Smooth muscle cell (in vitro differentiated cells): ENCODE measurements at regions not wholly inside any gene's neighbourhood (a gene's known extent, or its start where the extent isn't known, plus 50 kb on each side); places are given as distances from the start of the nearest gene placed in this dataset.

ENCODE experiments used
- DNase-seq: peaks from one replicate; lab custom pipeline; 2025; ENCODE audit not compliant: unreplicated experiment; lab: John Stamatoyannopoulos, UW
- H2AFZ ChIP-seq: fragments of 200-600 bp; sonication (generic); 2 replicates; pipeline ENCODE4 v1.6.0; 2016; ENCODE audit warnings: antibody characterized with exemption, low read depth, mild to moderate bottlenecking
- H3F3A ChIP-seq: fragments of 200-600 bp; sonication (generic); 2 replicates; pipeline ENCODE4 v1.6.0; 2017; ENCODE audit warnings: antibody characterized with exemption, low read depth
- H3K27ac ChIP-seq: fragments of 200-600 bp; sonication (generic); 2 replicates; pipeline ENCODE4 v1.5.1; 2016; ENCODE audit warnings: low read depth, mild to moderate bottlenecking
- H3K27me3 ChIP-seq: fragments of 200-600 bp; sonication (generic); 2 replicates; pipeline ENCODE4 v1.6.1; 2016; ENCODE audit warnings: low read depth, mild to moderate bottlenecking
- H3K36me3 ChIP-seq: fragments of 200-600 bp; sonication (generic); 2 replicates; pipeline ENCODE4 v1.5.1; 2016; ENCODE audit warnings: low read depth
- H3K4me1 ChIP-seq: fragments of 200-600 bp; sonication (generic); 2 replicates; pipeline ENCODE4 v1.5.1; 2016; ENCODE audit warnings: low read depth
- H3K4me2 ChIP-seq: fragments of 200-600 bp; sonication (generic); 2 replicates; pipeline ENCODE4 v1.6.0; 2016; ENCODE audit warnings: mild to moderate bottlenecking
- H3K4me3 ChIP-seq: fragments of 200-600 bp; sonication (generic); 2 replicates; pipeline ENCODE4 v1.5.1; 2016; ENCODE audit warnings: mild to moderate bottlenecking
- H3K79me2 ChIP-seq: fragments of 200-600 bp; sonication (generic); 2 replicates; pipeline ENCODE4 v1.6.0; 2016; ENCODE audit warnings: low read depth, mild to moderate bottlenecking
- H3K9ac ChIP-seq: fragments of 200-600 bp; sonication (generic); 2 replicates; pipeline ENCODE4 v1.6.0; 2016; ENCODE audit warnings: low read depth
- H3K9me3 ChIP-seq: fragments of 200-600 bp; sonication (generic); replicated peaks from 2 replicates; pipeline ENCODE4 v1.5.1; 2016; ENCODE audit warnings: low read depth
- H4K20me1 ChIP-seq: fragments of 200-600 bp; sonication (generic); 2 replicates; pipeline ENCODE4 v1.6.0; 2016; ENCODE audit warnings: low read depth
- WGBS: methylation state at CpG from one replicate; pipeline ENCODE4 v1.1.7; 2016; ENCODE audit warnings: low lambda C conversion rate; 5-methylcytosine and 5-hydroxymethylcytosine counted together
- TF ChIP-seq, protein P1 (sequence below): fragments of 200-600 bp; sonication (generic); IDR thresholded peaks from 2 replicates; pipeline ENCODE4 v1.5.1; 2017; ENCODE audit warnings: borderline replicate concordance, mild to moderate bottlenecking, antibody characterized with exemption; ENCODE audit not compliant: insufficient read depth, poor library complexity, severe bottlenecking

GRCh38 chr3:88641033-88641604 is 466.3 kb upstream of the EPHA3 start:
- no peak for DNase-seq
- Histone ChIP-seq H3K9ac (no peak overlapping the region), H3K36me3 (no peaks in the 10 kb centered on the region), H4K20me1 (no peaks in the 10 kb centered on the region), H3K27me3 (no peaks in the 10 kb centered on the region), H3K4me3 (no peak overlapping the region), H2AFZ (no peak overlapping the region), H3K27ac (no peak overlapping the region), H3F3A (no peaks in the 10 kb centered on the region), H3K4me2 (no peak overlapping the region), H3K79me2 (no peaks in the 10 kb centered on the region), H3K9me3 (no peaks in the 10 kb centered on the region), H3K4me1 (no peaks in the 10 kb centered on the region)
- WGBS = 93% methylated on average over 2 of the region's 2 CpGs
- TF ChIP-seq, protein P1, sequence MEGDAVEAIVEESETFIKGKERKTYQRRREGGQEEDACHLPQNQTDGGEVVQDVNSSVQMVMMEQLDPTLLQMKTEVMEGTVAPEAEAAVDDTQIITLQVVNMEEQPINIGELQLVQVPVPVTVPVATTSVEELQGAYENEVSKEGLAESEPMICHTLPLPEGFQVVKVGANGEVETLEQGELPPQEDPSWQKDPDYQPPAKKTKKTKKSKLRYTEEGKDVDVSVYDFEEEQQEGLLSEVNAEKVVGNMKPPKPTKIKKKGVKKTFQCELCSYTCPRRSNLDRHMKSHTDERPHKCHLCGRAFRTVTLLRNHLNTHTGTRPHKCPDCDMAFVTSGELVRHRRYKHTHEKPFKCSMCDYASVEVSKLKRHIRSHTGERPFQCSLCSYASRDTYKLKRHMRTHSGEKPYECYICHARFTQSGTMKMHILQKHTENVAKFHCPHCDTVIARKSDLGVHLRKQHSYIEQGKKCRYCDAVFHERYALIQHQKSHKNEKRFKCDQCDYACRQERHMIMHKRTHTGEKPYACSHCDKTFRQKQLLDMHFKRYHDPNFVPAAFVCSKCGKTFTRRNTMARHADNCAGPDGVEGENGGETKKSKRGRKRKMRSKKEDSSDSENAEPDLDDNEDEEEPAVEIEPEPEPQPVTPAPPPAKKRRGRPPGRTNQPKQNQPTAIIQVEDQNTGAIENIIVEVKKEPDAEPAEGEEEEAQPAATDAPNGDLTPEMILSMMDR = no peak

- WGBS = 87% methylated on average over 4 of the region's 4 CpGs
- Histone ChIP-seq H3K27ac (no peak overlapping the region), H3F3A (no peaks in the 10 kb centered on the region), H3K79me2 (no peaks in the 10 kb centered on the region), H3K4me2 (no peak overlapping the region), H3K4me1 (no peaks in the 10 kb centered on the region), H3K4me3 (no peak overlapping the region), H3K9ac (no peak overlapping the region), H3K27me3 (no peaks in the 10 kb centered on the region), H2AFZ (no peak overlapping the region), H3K36me3 (no peaks in the 10 kb centered on the region), H4K20me1 (no peaks in the 10 kb centered on the region), H3K9me3 (no peaks in the 10 kb centered on the region)
- TF ChIP-seq, protein P1 = no peak
- DNase-seq = no peak
Observed at GRCh38 chr3:88657459-88657858, 450.0 kb upstream of the EPHA3 start.

DNA sequence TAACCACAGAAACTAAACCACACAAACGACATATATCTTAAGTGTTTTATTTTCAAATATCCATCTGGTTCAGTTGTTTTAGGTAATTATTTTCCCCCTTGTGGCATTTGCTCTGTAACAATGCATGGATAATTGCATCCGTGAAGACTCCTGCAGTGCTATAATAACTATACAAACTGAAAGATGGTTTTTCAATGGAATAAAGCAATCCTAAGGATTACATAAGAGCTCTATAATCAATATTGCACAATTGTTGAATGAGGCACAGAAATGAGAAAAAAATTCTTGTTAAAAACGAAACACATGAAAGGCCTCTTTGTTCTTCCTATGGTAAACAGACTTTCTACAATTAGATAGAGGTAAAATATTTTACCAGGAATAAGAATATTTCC is 446.0 kb upstream of the EPHA3 start:
- TF ChIP-seq, protein P1 = no peak
- 76% methylated on average over 3 of the region's 3 CpGs for WGBS
- no peak for DNase-seq

GRCh38 chr3:88668180-88668579 is 439.2 kb upstream of the EPHA3 start:
- Histone ChIP-seq H3K27ac (no peak overlapping the region), H3K4me1 (no peaks in the 10 kb centered on the region), H3K4me3 (no peak overlapping the region), H2AFZ (no peak overlapping the region), H3K9ac (no peak overlapping the region), H3K27me3 (peaks cover 4% of the 10 kb centered on the region), H3K4me2 (no peak overlapping the region), H3K36me3 (no peaks in the 10 kb centered on the region), H3K79me2 (no peaks in the 10 kb centered on the region), H3F3A (no peaks in the 10 kb centered on the region), H4K20me1 (no peaks in the 10 kb centered on the region), H3K9me3 (no peaks in the 10 kb centered on the region)
- TF ChIP-seq, protein P1 = no peak
- no peak for DNase-seq
- 91% methylated on average over 2 of the region's 2 CpGs for WGBS

More for the DNA sequence above, 446.0 kb upstream of the EPHA3 start:
- no peak overlapping the region for H3K4me2 ChIP-seq
- H3F3A ChIP-seq = no peaks in the 10 kb centered on the region
- H3K79me2 ChIP-seq = no peaks in the 10 kb centered on the region
- H3K9me3 ChIP-seq = no peaks in the 10 kb centered on the region
- H2AFZ ChIP-seq = no peak overlapping the region
- no peaks in the 10 kb centered on the region for H3K36me3 ChIP-seq
- no peaks in the 10 kb centered on the region for H3K4me1 ChIP-seq
- H3K27ac ChIP-seq = no peak overlapping the region
- H3K27me3 ChIP-seq = no peaks in the 10 kb centered on the region
- H3K9ac ChIP-seq = no peak overlapping the region
- H4K20me1 ChIP-seq = no peaks in the 10 kb centered on the region
- no peak overlapping the region for H3K4me3 ChIP-seq
